ENCODE measurements at regions not wholly inside any gene's neighbourhood (a gene's known extent, or its start where the extent isn't known, plus 50 kb on each side); places are given as distances from the start of the nearest gene placed in this dataset.
"Not testable (repeated sequence)": the region's sequence is repeated elsewhere in the genome, so short reads cannot be mapped to it uniquely, and the experiment has no call there.

- no peak for DNase-seq
Observed at GRCh38 chr22:27107386-27107785, 450.0 kb downstream of the MIAT start.

GRCh38 chr22:27107824-27108223, 450.4 kb downstream of the MIAT start:
- no peak for DNase-seq

- no peak for DNase-seq
Observed at GRCh38 chr22:27108425-27109114, 451.2 kb downstream of the MIAT start.

GRCh38 chr22:27109406-27109805, 452.0 kb downstream of the MIAT start:
- DNase-seq, result not testable (repeated sequence)

DNA sequence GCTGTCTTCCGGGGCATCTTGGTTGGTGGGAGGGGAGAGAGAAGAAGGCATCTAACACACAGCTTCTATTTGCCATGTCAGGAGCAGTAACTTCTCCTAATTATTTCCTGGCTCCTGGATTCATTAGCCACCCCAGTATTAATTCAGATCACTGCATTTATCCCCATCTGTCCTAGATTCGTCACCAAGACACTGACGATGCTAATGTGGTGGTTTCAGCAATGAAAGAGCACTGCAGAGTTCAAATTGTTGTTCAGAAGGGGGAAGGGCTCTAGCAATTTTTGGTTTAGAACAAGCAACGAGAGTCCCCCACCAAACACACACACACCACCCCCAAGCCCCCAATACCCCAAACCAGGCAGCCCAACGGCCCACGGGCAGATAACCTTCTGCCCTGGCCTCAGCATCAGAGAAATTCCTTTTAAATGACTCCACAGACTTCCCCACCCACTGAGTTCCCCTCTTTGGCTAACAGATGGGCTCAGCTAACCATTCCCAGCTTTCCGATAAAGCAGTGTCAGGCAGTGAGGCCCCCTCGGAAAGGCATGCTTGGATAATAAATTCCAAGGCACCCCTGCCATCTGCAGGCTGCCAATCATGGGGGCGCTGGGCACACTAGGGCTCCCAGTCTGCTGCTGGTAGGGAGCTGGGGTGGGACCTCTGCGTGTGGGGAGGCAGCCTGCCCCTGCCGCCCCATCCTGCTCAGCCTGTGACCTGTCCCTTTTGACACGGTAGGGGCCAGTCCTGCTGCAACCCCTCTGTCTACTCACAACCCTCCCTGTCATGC, 453.5 kb downstream of the MIAT start:
- no peak for DNase-seq

GRCh38 chr22:27111796-27112672, 454.6 kb downstream of the MIAT start:
- no peak for DNase-seq

DNA sequence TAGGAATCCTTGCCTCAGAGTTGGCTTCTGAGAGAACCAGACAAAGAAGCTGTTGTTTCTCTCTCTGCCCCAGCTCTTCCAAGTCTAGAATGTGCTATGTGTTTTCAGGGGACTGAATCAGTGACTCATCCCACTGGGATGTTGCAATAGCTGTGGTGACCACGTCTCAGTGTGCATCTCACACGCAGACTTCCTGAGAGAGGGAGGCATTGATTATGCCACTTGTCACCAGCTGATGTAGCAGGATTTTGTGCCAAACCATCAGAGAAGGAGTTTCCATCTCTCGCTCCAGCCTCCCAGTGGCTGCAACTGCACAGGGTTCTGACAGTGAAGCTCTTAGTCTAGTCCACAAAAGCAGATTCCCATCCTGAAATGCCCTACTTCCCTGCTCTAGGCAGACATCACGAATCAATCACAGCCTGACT, 455.8 kb downstream of the MIAT start:
- DNase-seq, result no peak

DNA sequence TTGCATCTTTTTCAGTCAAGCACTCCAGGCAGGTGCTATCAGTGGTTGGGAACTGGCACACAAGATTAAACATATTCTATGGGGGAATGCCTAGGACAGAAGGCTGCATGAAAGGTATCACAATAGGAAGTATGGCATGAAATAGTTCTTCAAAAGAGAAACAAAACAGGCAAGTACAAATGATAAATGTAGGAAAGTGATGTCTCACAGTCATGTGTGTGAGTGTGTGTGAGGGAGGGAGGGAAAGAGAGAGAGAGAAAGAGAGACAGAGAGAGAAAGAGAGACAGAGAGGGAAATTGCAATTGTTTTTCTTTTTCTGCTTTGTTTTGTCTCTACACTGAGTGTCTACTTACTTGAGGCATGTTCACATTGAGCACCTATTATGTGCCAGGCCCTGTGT, 456.3 kb downstream of the MIAT start:
- no peak for DNase-seq

GRCh38 chr22:27114186-27114585, 456.8 kb downstream of the MIAT start:
- no peak for DNase-seq

DNA sequence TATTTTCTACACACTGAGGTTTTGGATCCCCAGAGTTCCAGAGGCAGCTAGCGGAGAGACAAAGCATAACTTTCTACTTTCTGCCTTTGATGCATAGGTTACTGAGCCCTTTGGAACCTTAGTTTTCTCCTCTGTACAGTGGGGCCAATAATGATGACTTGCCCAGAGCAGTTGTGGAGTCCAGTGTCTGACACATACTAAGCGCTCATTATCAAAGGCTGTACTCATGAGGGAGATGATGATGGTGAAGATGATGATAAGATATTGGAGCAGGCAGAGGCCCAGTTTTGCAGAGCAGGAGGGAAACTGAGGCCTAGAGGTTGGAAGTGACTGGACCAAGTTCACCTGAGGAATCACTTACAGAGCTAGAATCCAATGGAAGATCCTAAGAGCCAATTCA, 458.0 kb downstream of the MIAT start:
- DNase-seq, result no peak

- DNase-seq, result no peak
Observed at GRCh38 chr22:27115816-27116256, 458.4 kb downstream of the MIAT start.

DNA sequence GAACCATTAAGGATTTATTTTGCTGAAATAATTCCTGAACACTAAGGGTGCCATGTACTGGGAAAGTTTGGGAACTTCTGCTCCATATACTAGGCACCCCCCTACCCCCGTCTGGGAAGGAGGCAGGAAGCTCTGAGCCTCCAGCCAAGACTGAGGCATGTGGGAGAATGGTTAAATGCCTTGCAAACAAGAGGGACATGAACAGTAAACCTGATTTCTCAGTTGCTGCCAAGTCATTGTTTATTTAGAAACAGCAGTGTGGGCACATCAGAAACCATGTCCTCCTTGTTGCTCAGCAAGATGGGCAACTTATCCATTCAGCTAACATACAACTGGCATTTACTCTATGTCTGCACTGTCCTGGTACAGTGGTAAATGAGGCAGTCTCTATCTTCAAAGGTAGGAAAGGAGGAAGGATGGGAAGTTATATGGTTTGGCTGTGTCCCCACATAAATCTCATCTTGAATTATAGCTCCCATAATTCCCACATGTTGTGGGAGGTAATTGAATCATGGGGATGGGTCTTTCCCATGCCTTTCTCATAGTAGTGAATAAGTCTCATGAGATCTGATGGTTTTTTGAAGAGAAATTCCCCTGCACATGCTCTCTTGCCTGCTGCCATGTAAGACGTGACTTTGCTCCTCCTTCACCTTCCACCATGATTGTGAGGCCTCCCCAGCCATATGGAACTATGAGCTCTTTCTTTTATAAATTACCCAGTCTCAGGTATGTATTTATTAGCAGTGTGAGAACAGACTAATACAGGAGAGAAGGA, 459.1 kb downstream of the MIAT start:
- no peak for DNase-seq

- no peak for DNase-seq
Observed at GRCh38 chr22:27120036-27120435, 462.6 kb downstream of the MIAT start.

DNA sequence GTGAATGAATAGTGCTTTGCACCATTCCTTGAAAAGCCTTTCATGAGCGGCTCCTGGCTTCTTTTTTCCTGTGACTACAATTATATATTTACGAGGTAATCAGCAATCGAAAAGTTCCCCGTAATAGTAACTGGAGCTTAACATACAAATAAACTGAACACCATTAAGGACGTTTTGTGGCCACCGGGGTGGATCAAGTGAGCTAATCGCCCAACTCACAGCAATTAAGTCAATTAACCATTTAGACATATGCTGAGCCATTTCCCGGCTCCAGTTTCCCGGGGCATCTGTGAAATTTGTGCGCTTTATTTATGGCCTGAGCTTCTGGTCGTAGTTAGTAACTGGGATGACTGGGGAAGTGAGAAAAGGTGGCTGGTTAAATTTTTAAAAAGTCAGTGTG, 465.2 kb downstream of the MIAT start:
- DNase-seq, result no peak

- no peak for DNase-seq
Observed at GRCh38 chr22:27123880-27124279, 466.5 kb downstream of the MIAT start.

- DNase-seq, result no peak
Observed at GRCh38 chr22:27124351-27124966, 467.1 kb downstream of the MIAT start.

GRCh38 chr22:27125539-27125938, 468.2 kb downstream of the MIAT start:
- no peak for DNase-seq

- no peak for DNase-seq
Observed at GRCh38 chr22:27127911-27128310, 470.5 kb downstream of the MIAT start.

GRCh38 chr22:27128461-27129085, 471.2 kb downstream of the MIAT start:
- DNase-seq, result no peak

- DNase-seq, result no peak
Observed at GRCh38 chr22:27129266-27129665, 471.9 kb downstream of the MIAT start.

DNA sequence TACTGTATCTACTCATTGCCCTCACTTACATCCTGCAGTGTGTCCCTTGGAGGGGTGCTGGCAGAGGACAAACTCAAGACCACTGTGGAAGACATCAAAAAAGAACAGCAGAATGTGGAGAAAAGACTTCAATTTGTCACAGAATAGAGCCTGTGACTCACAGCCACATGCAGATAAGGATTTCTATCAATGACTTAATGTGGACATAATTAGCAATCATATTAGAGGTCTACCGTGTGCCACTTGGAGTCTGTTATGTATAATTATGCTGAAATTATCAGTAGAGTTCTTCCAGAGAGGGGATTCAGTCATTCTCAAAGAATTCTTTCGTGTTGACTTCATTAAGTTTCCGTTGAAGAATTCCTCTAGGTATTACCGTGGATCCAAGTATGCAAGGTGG, 473.5 kb downstream of the MIAT start:
- DNase-seq, result no peak

DNA sequence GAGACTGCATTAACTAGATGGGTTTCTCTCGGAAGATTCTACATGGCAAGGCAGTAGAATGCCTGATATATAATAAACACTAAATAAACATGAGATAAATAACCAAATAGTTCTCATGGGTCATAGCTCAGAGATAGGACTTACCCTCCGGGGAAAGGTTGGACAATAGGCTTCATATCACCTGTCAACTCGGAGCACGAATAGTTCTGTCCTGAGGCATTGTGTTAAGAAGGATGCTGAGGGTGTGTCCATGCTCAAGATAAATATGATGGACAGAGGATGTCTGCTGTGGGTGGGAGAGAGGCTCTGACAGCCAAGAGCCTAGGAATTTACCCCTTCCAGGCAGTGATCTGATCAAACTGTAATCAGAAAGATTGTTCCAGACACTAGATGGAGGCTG, 474.0 kb downstream of the MIAT start:
- no peak for DNase-seq

All from activated CD4-positive, alpha-beta T cell treated with anti-CD3 and anti-CD28 coated beads for 4 hours (primary cell).